BJ (cell line): ENCODE measurements at regions not wholly inside any gene's neighbourhood (a gene's known extent, or its start where the extent isn't known, plus 50 kb on each side); places are given as distances from the start of the nearest gene placed in this dataset.

ENCODE experiments used
- CTCF ChIA-PET: fragments of 350-600 bp; formaldehyde crosslinking; extraction: SDS; loops from one replicate; lab custom pipeline; 2021; ENCODE audit warnings: antibody characterized with exemption, inconsistent platforms; lab: Yijun Ruan, JAX
- POLR2A ChIA-PET: fragments of 300-600 bp; sonication (Branson Sonifier 250); formaldehyde crosslinking; extraction: SDS; loops from one replicate; lab custom pipeline; 2021; ENCODE audit warnings: antibody characterized with exemption; lab: Charles Lee
- DNase-seq: peaks from one replicate; pipeline ENCODE4 v3.0.0-alpha.2; 2011; ENCODE audit warnings: low read depth
- H3K27me3 ChIP-seq: 2 replicates; pipeline ENCODE4 v1.6.0; 2011; ENCODE audit warnings: low read length; ENCODE audit not compliant: control insufficient read depth, insufficient read depth
- H3K36me3 ChIP-seq: 2 replicates; pipeline ENCODE4 v1.5.1; 2011; ENCODE audit warnings: low read length; ENCODE audit not compliant: control insufficient read depth, insufficient read depth
- H3K4me3 ChIP-seq: 2 replicates; pipeline ENCODE4 v1.5.1; 2011; ENCODE audit warnings: low read depth, mild to moderate bottlenecking, control low read depth, low read length
- TF ChIP-seq, protein P1 (sequence below): IDR thresholded peaks from 2 replicates; pipeline ENCODE4 v1.5.1; 2011; ENCODE audit warnings: low read depth, mild to moderate bottlenecking, control low read depth, inconsistent platforms, low read length, moderate library complexity; ENCODE audit not compliant: insufficient read depth

DNA sequence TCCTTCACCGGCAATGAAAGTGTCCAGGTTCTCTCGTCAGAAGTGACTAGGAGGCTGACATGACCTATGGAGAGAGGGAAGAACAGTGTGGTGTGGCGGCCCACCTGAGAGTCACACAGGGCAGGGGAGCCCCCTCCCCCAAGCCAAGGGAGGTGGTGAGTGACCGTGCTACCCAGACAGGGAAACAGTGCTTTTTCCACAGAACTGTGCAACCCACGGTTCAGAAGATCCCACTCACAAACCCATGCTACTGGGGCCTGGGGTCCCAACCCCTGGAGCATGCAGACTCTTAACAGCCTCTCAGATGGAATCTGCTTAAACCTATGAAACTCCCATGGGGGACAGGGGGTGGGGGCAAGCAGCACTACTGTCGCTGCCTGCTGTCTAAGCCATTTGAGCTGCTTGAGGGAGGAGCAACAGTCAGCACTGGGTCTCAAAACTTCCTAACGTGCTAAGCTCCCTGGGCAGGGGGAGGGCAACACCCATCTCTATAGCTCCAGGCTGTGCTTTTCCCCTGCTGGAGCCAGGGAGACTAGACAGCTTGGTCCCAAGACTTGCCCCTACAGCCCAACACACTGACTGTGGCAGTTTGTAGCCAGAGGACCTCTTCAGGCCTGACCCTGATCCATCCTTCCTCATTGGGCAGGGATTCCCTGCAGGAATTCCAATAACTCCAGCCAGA is 850.4 kb upstream of the AADAT start:
- no peaks in the 10 kb centered on the region for H3K27me3 ChIP-seq
- ChIA-PET POLR2A (no interaction called here), CTCF (no interaction called here)
- H3K4me3 ChIP-seq, result no peak overlapping the region
- no peaks in the 10 kb centered on the region for H3K36me3 ChIP-seq
- TF ChIP-seq, protein P1, sequence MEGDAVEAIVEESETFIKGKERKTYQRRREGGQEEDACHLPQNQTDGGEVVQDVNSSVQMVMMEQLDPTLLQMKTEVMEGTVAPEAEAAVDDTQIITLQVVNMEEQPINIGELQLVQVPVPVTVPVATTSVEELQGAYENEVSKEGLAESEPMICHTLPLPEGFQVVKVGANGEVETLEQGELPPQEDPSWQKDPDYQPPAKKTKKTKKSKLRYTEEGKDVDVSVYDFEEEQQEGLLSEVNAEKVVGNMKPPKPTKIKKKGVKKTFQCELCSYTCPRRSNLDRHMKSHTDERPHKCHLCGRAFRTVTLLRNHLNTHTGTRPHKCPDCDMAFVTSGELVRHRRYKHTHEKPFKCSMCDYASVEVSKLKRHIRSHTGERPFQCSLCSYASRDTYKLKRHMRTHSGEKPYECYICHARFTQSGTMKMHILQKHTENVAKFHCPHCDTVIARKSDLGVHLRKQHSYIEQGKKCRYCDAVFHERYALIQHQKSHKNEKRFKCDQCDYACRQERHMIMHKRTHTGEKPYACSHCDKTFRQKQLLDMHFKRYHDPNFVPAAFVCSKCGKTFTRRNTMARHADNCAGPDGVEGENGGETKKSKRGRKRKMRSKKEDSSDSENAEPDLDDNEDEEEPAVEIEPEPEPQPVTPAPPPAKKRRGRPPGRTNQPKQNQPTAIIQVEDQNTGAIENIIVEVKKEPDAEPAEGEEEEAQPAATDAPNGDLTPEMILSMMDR, result no peak
- DNase-seq, result no peak

DNA sequence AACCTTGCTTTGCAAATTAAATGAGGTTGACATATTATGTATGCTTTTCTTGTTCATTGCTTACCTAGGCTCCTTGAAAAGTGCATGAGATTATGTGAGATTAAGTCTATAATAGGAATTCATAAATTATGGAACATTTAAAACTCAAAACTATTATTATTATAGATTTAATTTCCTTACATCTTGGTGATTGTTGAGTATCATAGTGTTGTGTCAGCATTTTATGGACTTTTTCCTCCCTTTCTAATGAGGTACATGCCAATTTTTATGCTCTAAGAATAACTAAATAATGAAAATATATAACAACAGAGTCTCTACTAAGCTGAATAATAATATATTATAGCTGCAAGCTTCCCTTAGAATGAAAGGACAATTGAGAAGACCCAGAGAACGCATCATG is 848.8 kb upstream of the AADAT start:
- POLR2A ChIA-PET, result no interaction called here
- H3K27me3 ChIP-seq, result no peaks in the 10 kb centered on the region
- no peak overlapping the region for H3K4me3 ChIP-seq
- CTCF ChIA-PET, result no interaction called here
- DNase-seq, result no peak
- TF ChIP-seq, protein P1, result no peak
- no peaks in the 10 kb centered on the region for H3K36me3 ChIP-seq

DNA sequence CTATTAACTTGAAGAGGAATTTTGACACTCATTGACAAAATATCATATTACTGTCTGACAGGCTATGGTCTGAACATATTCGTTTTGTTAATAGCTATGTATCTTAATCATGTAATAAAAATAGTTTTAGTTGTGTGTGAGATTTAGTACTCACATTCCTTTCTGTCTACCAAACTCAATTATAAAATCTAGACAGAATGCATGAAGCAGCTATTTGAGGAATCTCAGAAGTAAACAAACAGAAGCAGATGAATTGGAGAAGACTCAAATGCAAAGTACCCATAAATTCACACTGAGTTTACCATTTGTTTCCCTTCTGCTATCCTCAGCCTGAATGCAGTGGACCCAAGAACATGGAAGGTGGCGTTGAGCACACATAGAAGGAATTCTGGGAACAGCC is 841.6 kb upstream of the AADAT start:
- TF ChIP-seq, protein P1, result no peak
- Histone ChIP-seq H3K36me3 (no peaks in the 10 kb centered on the region), H3K27me3 (no peaks in the 10 kb centered on the region), H3K4me3 (no peak overlapping the region)
- ChIA-PET POLR2A (no interaction called here), CTCF (no interaction called here)
- DNase-seq, result no peak

DNA sequence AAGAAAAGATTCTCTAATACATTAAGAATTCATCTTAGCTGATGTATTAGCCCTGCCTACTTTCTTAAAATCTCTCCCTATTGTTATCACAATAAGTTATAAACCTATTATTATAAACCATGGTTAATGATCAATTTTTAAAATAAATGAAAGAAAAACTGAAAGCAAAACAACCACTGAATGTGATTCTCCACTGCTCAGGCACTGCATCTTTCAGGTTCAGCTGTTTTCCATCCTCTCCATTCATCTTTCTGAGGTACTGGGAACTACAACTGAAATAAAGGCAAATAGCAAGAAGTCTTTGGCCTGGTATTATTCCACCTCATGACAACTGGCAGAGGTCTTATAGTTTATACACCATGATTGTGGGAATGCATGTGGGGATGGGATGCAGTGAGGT is 798.9 kb upstream of the AADAT start:
- CTCF ChIA-PET, result no interaction called here

DNA sequence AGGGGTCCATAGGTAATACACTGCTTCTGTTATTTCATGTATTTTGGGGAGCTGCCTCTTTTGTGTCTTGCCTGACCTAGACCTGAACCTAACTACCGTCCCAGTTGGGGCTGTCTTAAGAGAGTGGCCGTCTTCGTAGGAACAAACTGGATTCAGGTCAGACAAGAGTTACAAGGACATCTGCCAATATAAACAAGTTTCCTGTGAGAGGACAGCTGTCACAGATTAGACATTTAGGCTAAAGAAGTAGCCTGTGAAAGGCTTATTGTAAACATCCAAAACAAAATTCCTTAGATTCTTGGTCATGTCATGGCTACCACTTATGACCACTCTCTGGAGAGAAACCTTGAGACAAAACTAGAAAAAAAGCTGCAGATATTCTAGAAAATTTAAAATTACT is 797.6 kb upstream of the AADAT start:
- CTCF ChIA-PET, result no interaction called here
- no peak for DNase-seq
- POLR2A ChIA-PET, result no interaction called here
- H3K4me3 ChIP-seq, result no peak overlapping the region
- TF ChIP-seq, protein P1, result no peak
- H3K36me3 ChIP-seq, result no peaks in the 10 kb centered on the region
- no peaks in the 10 kb centered on the region for H3K27me3 ChIP-seq

More for the DNA sequence above, 798.9 kb upstream of the AADAT start:
- TF ChIP-seq, protein P1, result no peak
- POLR2A ChIA-PET, result no interaction called here
- H3K4me3 ChIP-seq, result no peak overlapping the region
- no peaks in the 10 kb centered on the region for H3K27me3 ChIP-seq
- no peaks in the 10 kb centered on the region for H3K36me3 ChIP-seq
- no peak for DNase-seq
